Lower lobe of right lung (tissue), 2 donors: ENCODE measurements at regions not wholly inside any gene's neighbourhood (a gene's known extent, or its start where the extent isn't known, plus 50 kb on each side); places are given as distances from the start of the nearest gene placed in this dataset.

Experiments
- ATAC-seq, 2 donors: fragments of 200-7000 bp; cut with Tn5 transposase; one replicate each; pipeline ENCODE4 v1.9.1; 2020 to 2022; ENCODE audit warnings: mild to moderate bottlenecking in 2 of 2, moderate library complexity in 2 of 2
- DNase-seq: peaks from one replicate; pipeline ENCODE4 v3.0.0-alpha.2; 2020
- H3K27ac ChIP-seq: fragments of 200-600 bp; one replicate; pipeline ENCODE4 v1.8.0; 2022
- H3K27me3 ChIP-seq: fragments of 200-600 bp; one replicate; pipeline ENCODE4 v1.8.0; 2022; ENCODE audit warnings: low read depth
- H3K36me3 ChIP-seq: fragments of 200-600 bp; one replicate; pipeline ENCODE4 v1.8.0; 2022; ENCODE audit warnings: mild to moderate bottlenecking
- H3K4me1 ChIP-seq: fragments of 200-600 bp; one replicate; pipeline ENCODE4 v1.8.0; 2022
- H3K4me3 ChIP-seq: fragments of 200-600 bp; one replicate; pipeline ENCODE4 v1.8.0; 2022; ENCODE audit warnings: mild to moderate bottlenecking
- H3K9me3 ChIP-seq: fragments of 200-600 bp; one replicate; pipeline ENCODE4 v1.8.0; 2022
- CTCF ChIP-seq: fragments of 200-600 bp; IDR thresholded peaks from one replicate; pipeline ENCODE4 v1.8.0; 2022; ENCODE audit warnings: antibody characterized with exemption, mild to moderate bottlenecking
- intact Hi-C: fragments of 100-400 bp; cut with DNase I; formaldehyde crosslinking; loops from one replicate; pipeline ENCODE4 v1.11.0; 2022
- donor health status: DM: no; HTN: yes; CAD: no; lungs with severe emphysema.

- no peak overlapping the region for H3K4me3 ChIP-seq
- DNase-seq: no peak
- no peak for TF ChIP-seq CTCF
Observed at GRCh38 chrX:91137883-91138282, 296.8 kb upstream of the PABPC5 start.

More at GRCh38 chrX:91137883-91138282, 296.8 kb upstream of the PABPC5 start:
- H3K4me1 ChIP-seq: no peaks in the 10 kb centered on the region
- intact Hi-C loops: no loop called here
- no peaks in the 10 kb centered on the region for H3K27me3 ChIP-seq
- H3K9me3 ChIP-seq: no peaks in the 10 kb centered on the region
- no peak for ATAC-seq
- no peak overlapping the region for H3K27ac ChIP-seq
- no peaks in the 10 kb centered on the region for H3K36me3 ChIP-seq
